Panc1 (cell line): ENCODE measurements at regions not wholly inside any gene's neighbourhood (a gene's known extent, or its start where the extent isn't known, plus 50 kb on each side); places are given as distances from the start of the nearest gene placed in this dataset.

Experiments
- SIN3A ChIP-seq: IDR thresholded peaks from 2 replicates; pipeline ENCODE4 v1.6.1; 2012; ENCODE audit warnings: low read depth, mild to moderate bottlenecking, low read length, moderate library complexity, borderline replicate concordance; ENCODE audit not compliant: insufficient read depth
- TCF7L2 ChIP-seq: IDR thresholded peaks from 2 replicates; pipeline ENCODE4 v1.6.1; 2011; ENCODE audit warnings: mild to moderate bottlenecking, low read depth, low read length, inconsistent platforms
- TF ChIP-seq, protein P1 (sequence below): fragments of 450-650 bp; IDR thresholded peaks from 2 replicates; pipeline ENCODE4 v1.5.1; 2017; ENCODE audit warnings: mild to moderate bottlenecking
- TF ChIP-seq, protein P2 (sequence below), 2 experiments: IDR thresholded peaks; 2 replicates each; pipeline ENCODE4 v1.6.1; 2011 to 2012; ENCODE audit warnings: low read depth in 2 of 2, control low read depth in 1 of 2, low read length in 1 of 2, mild to moderate bottlenecking in 1 of 2, moderate library complexity in 1 of 2; ENCODE audit not compliant: insufficient read depth in 1 of 2

DNA sequence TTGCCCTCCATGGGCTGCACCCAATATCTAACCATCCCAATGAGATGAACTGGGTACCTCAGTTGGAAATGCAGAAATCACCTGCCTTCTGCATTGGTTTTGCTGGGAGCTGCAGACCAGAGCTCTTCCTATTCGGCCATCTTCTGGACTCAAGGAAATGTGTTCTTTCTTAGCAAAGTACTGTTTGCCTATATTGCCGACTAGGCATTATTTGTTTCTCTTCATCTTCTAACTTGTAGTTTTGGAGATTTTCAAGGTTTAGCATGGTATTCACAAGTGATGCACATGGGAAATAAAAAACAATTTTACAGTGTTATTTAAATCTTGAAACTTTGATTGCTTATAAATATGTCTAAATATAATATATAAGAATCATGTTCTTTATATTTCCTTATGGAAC is 377.8 kb upstream of the POU1F1 start:
- TF ChIP-seq TCF7L2: no peak
- no peak for TF ChIP-seq SIN3A
- TF ChIP-seq, protein P1, sequence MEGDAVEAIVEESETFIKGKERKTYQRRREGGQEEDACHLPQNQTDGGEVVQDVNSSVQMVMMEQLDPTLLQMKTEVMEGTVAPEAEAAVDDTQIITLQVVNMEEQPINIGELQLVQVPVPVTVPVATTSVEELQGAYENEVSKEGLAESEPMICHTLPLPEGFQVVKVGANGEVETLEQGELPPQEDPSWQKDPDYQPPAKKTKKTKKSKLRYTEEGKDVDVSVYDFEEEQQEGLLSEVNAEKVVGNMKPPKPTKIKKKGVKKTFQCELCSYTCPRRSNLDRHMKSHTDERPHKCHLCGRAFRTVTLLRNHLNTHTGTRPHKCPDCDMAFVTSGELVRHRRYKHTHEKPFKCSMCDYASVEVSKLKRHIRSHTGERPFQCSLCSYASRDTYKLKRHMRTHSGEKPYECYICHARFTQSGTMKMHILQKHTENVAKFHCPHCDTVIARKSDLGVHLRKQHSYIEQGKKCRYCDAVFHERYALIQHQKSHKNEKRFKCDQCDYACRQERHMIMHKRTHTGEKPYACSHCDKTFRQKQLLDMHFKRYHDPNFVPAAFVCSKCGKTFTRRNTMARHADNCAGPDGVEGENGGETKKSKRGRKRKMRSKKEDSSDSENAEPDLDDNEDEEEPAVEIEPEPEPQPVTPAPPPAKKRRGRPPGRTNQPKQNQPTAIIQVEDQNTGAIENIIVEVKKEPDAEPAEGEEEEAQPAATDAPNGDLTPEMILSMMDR: no peak
- TF ChIP-seq, protein P2, sequence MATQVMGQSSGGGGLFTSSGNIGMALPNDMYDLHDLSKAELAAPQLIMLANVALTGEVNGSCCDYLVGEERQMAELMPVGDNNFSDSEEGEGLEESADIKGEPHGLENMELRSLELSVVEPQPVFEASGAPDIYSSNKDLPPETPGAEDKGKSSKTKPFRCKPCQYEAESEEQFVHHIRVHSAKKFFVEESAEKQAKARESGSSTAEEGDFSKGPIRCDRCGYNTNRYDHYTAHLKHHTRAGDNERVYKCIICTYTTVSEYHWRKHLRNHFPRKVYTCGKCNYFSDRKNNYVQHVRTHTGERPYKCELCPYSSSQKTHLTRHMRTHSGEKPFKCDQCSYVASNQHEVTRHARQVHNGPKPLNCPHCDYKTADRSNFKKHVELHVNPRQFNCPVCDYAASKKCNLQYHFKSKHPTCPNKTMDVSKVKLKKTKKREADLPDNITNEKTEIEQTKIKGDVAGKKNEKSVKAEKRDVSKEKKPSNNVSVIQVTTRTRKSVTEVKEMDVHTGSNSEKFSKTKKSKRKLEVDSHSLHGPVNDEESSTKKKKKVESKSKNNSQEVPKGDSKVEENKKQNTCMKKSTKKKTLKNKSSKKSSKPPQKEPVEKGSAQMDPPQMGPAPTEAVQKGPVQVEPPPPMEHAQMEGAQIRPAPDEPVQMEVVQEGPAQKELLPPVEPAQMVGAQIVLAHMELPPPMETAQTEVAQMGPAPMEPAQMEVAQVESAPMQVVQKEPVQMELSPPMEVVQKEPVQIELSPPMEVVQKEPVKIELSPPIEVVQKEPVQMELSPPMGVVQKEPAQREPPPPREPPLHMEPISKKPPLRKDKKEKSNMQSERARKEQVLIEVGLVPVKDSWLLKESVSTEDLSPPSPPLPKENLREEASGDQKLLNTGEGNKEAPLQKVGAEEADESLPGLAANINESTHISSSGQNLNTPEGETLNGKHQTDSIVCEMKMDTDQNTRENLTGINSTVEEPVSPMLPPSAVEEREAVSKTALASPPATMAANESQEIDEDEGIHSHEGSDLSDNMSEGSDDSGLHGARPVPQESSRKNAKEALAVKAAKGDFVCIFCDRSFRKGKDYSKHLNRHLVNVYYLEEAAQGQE (IDR thresholded peaks at IDR 0.05; ENCODE audit: insufficient read depth in 1 of 2, low read depth in 2 of 2, low read length in 1 of 2): no peak
